MG63 (cell line): ENCODE measurements at regions not wholly inside any gene's neighbourhood (a gene's known extent, or its start where the extent isn't known, plus 50 kb on each side); places are given as distances from the start of the nearest gene placed in this dataset.

Source experiments
- DNase-seq: peaks from one replicate; pipeline ENCODE4 v3.0.0-alpha.2; 2020
- H3K27me3 ChIP-seq: fragments of 250-450 bp; sonication (Bioruptor Pico); 2 replicates; pipeline ENCODE4 v1.5.1; 2020; ENCODE audit warnings: mild to moderate bottlenecking, moderate library complexity
- H3K36me3 ChIP-seq: fragments of 250-450 bp; sonication (Bioruptor Pico); 2 replicates; pipeline ENCODE4 v1.5.1; 2020; ENCODE audit warnings: mild to moderate bottlenecking, moderate library complexity
- H3K4me3 ChIP-seq: fragments of 250-450 bp; sonication (Bioruptor Pico); 2 replicates; pipeline ENCODE4 v1.5.1; 2020; ENCODE audit warnings: mild to moderate bottlenecking, moderate library complexity
- H3K9me3 ChIP-seq: fragments of 250-450 bp; sonication (Bioruptor Pico); 2 replicates; pipeline ENCODE4 v1.5.1; 2020; ENCODE audit warnings: mild to moderate bottlenecking, moderate library complexity

GRCh38 chr1:38371505-38371844 is 324.9 kb upstream of the POU3F1 start:
- H3K36me3 ChIP-seq, result no peaks in the 10 kb centered on the region
- H3K27me3 ChIP-seq, result peaks cover 15% of the 10 kb centered on the region
- no peak overlapping the region for H3K4me3 ChIP-seq
- no peak for DNase-seq
- peaks cover 10% of the 10 kb centered on the region for H3K9me3 ChIP-seq

DNA sequence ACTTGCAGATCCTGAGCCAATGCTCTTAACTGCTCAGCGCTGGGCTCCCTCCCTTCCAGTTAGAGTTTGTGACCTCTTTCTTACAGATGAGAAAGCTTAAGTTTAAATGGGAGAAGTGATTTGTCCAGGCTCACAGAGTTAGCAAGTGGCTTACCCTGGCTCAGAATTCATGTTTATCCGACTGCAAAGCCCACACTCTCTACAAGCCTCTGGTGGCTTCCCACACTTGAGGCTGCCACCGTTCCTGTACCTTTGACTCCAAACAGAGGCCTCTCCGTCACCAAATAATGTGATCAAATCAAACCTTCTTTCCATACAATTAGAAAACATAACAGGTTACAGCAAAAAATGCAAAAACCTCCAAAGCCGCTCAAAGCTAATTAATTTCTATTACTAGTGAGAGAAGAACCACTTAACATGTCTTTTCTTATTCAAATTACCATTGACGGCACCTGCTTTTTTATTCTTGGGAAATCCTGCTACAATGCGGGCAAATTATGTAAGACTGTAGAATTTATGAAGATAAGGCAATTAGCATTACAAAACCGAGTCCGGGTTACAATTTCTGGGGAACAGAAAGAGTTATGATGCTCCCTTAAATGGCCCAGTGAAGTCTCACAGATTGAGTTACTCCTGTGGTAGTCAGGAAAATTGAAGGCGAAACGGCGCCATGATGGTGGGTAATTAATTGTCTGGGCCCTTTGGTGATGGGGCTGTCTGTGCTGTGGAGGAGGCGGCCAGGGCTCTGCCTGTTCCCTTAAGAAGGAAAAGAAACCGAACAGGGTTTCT is 324.3 kb upstream of the POU3F1 start:
- H3K4me3 ChIP-seq, result no peak overlapping the region
- no peak for DNase-seq
- peaks cover 10% of the 10 kb centered on the region for H3K9me3 ChIP-seq
- H3K36me3 ChIP-seq, result no peaks in the 10 kb centered on the region
- H3K27me3 ChIP-seq, result peaks cover 15% of the 10 kb centered on the region

GRCh38 chr1:38365242-38365641 is 318.6 kb upstream of the POU3F1 start:
- no peaks in the 10 kb centered on the region for H3K9me3 ChIP-seq
- peaks cover 12% of the 10 kb centered on the region for H3K27me3 ChIP-seq
- DNase-seq, result no peak
- H3K36me3 ChIP-seq, result no peaks in the 10 kb centered on the region
- no peak overlapping the region for H3K4me3 ChIP-seq

GRCh38 chr1:38361566-38361965 is 315.0 kb upstream of the POU3F1 start:
- Histone ChIP-seq H3K36me3 (no peaks in the 10 kb centered on the region), H3K9me3 (no peaks in the 10 kb centered on the region), H3K4me3 (no peak overlapping the region), H3K27me3 (no peaks in the 10 kb centered on the region; the same call in 1 of the 2 replicates)
- DNase-seq, result no peak

DNA sequence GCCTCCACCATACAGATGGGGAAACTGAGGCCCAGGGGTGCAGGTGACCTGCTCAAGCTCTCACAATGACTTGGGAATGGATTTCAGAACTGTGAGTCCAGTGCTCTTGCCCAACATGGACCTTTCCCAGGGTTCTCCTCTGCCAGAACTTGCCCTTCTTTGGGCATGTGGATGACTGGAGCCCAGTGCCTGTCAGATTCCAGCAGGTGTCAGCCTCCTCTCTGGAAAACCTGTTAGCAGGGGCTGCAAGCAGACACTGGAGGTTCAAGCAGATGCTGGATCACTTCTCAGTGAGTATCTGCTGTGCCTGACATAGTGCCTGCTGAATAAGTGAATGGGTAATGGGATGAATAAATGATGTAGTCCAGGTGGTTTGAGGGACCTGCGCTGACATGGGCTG is 314.2 kb upstream of the POU3F1 start:
- H3K27me3 ChIP-seq, result no peaks in the 10 kb centered on the region
- no peak for DNase-seq

GRCh38 chr1:38353956-38354355 is 307.4 kb upstream of the POU3F1 start:
- no peak for DNase-seq
- no peaks in the 10 kb centered on the region for H3K36me3 ChIP-seq
- H3K4me3 ChIP-seq, result no peak overlapping the region
- no peaks in the 10 kb centered on the region for H3K27me3 ChIP-seq
- no peaks in the 10 kb centered on the region for H3K9me3 ChIP-seq

More for the DNA sequence above, 314.2 kb upstream of the POU3F1 start:
- no peaks in the 10 kb centered on the region for H3K9me3 ChIP-seq
- no peaks in the 10 kb centered on the region for H3K36me3 ChIP-seq
- H3K4me3 ChIP-seq, result no peak overlapping the region

DNA sequence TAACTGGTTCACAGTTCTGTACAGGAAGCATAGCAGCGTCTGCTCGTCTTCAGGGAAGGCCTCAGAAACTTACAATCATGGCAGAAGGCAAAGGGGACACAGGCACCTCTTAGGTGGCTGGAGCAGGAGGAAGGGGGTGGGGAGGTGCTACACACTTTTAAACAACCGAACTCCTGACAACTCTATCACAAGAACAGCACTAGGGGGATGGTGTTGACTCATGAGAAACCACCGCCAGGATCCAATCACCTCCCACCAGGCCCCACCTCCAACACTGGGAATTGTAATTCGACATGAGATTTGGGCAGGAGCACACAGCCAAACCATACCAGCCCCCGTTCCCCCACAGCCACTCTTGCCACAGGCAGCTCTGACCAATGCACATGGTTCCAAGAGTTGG is 306.3 kb upstream of the POU3F1 start:
- DNase-seq, result no peak
- H3K36me3 ChIP-seq, result no peaks in the 10 kb centered on the region
- no peaks in the 10 kb centered on the region for H3K9me3 ChIP-seq
- no peaks in the 10 kb centered on the region for H3K27me3 ChIP-seq
- no peak overlapping the region for H3K4me3 ChIP-seq

DNA sequence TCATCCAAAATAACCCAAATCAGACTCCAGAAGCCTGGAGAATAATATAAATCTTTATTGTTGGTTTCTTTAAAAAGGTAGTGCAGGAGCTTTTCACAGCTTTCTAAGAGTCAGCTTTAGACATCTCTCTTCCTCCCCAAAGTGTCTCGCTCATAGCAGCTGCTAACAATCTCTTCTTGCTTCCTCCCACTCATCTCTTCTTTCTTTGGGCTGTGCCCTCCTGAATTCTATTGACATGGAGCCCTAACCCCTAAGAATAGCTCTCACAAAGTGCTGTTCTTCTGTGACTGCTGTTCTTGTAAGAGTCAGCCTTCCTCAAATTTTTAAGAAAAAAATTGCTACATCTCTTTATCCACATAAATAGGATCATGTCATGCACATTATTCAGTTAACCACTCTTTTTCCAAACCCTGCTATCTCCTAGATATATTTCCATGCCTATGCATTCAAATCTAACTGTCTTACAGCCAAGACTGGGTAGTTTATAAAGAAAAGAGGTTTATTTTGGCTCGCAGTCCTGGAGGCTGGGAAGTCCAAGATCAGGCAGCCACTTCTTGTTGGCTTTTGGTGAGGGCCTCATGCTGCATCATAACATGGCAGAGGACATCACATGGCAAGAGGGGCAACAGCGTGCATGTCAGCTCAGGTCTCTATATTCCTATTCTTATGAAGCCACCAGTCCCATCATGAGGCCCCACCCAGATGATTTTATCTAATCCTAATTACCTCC is 301.0 kb upstream of the POU3F1 start:
- H3K4me3 ChIP-seq, result no peak overlapping the region
- H3K36me3 ChIP-seq, result no peaks in the 10 kb centered on the region
- no peaks in the 10 kb centered on the region for H3K9me3 ChIP-seq
- H3K27me3 ChIP-seq, result no peaks in the 10 kb centered on the region
- no peak for DNase-seq

DNA sequence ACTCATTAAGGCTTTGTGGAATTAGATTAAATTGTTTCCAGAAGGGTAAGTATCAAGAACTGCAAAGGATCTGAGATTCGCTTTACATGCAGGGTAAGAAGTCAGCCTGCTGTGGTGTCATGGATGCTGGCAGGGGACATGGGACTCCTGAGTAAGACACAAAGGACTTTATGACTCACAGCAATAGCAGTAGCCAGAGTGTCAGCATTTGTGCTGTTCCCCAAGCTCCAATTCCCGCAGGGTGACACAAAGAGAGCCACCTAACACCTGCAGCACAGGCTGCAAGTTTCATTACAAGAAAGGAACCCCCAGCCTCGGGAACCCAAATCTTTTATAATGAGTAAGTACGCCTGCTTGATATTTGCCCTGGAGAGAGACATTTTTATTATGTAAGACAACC is 298.1 kb upstream of the POU3F1 start:
- Histone ChIP-seq H3K4me3 (no peak overlapping the region), H3K27me3 (no peaks in the 10 kb centered on the region), H3K36me3 (no peaks in the 10 kb centered on the region), H3K9me3 (no peaks in the 10 kb centered on the region)
- no peak for DNase-seq

GRCh38 chr1:38341694-38342093 is 295.1 kb upstream of the POU3F1 start:
- DNase-seq, result no peak
- Histone ChIP-seq H3K4me3 (no peak overlapping the region), H3K36me3 (no peaks in the 10 kb centered on the region), H3K27me3 (0 out of 2 replicates have a peak, but pooled peaks cover under 1% of the 10 kb centered on the region), H3K9me3 (no peaks in the 10 kb centered on the region)

DNA sequence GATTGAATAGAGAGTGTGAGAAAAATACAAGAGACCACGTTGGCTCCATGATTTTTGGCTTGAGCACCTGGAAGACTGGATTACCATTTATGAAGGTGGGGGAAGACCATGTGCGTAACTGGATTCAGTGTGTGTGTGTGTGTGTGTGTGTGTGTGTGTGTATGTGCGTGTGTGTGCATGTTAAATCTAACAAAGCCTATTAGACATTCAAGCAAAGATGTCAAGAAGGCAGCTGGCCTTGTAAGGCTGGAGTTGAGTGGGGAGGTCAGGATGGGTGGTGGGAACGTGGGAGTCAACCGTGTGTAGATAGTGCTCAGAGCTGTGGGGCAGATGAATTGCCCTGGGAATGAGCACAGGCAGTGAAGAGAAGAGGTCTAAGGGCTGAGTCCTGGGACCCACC is 293.8 kb upstream of the POU3F1 start:
- no peak overlapping the region for H3K4me3 ChIP-seq
- no peak for DNase-seq
- no peaks in the 10 kb centered on the region for H3K36me3 ChIP-seq
- 0 out of 2 replicates have a peak, but pooled peaks cover 4% of the 10 kb centered on the region for H3K27me3 ChIP-seq
- H3K9me3 ChIP-seq, result no peaks in the 10 kb centered on the region

DNA sequence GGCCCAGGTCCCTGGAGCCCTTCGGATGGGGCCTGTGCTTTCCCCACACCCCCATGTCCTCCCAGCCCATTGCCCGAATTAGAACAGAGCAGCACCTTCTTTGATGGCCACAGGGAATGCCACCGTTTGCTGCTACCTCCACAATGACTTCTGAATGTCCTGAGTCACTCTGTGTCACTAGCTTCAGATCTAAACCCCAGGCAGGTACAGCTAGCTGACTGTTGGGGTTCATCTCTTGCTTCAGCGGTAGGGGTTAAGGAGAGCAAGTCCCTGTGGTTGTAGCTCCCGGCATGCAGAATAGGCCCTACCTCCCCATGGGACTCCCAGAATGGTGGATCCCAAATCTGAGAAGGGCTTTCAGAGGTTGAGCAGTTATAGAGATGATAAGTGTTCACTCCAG is 291.1 kb upstream of the POU3F1 start:
- Histone ChIP-seq H3K9me3 (no peaks in the 10 kb centered on the region), H3K4me3 (no peak overlapping the region), H3K27me3 (peaks cover 5% of the 10 kb centered on the region; the same call in 1 of the 2 replicates), H3K36me3 (no peaks in the 10 kb centered on the region)
- DNase-seq, result no peak

- H3K9me3 ChIP-seq, result no peaks in the 10 kb centered on the region
- no peak for DNase-seq
- H3K27me3 ChIP-seq, result peaks cover 5% of the 10 kb centered on the region; the same call in 1 of the 2 replicates
- H3K36me3 ChIP-seq, result no peaks in the 10 kb centered on the region
- H3K4me3 ChIP-seq, result no peak overlapping the region
Measured at GRCh38 chr1:38336961-38337360, 290.4 kb upstream of the POU3F1 start.

GRCh38 chr1:38336301-38336923 is 289.8 kb upstream of the POU3F1 start:
- Histone ChIP-seq H3K4me3 (no peak overlapping the region), H3K9me3 (no peaks in the 10 kb centered on the region), H3K36me3 (no peaks in the 10 kb centered on the region), H3K27me3 (peaks cover 5% of the 10 kb centered on the region; the same call in 1 of the 2 replicates)
- DNase-seq, result no peak

GRCh38 chr1:38334930-38335592 is 288.5 kb upstream of the POU3F1 start:
- no peak overlapping the region for H3K4me3 ChIP-seq
- no peaks in the 10 kb centered on the region for H3K36me3 ChIP-seq
- H3K27me3 ChIP-seq, result peaks cover 5% of the 10 kb centered on the region; the same call in 1 of the 2 replicates
- DNase-seq, result no peak
- H3K9me3 ChIP-seq, result no peaks in the 10 kb centered on the region

DNA sequence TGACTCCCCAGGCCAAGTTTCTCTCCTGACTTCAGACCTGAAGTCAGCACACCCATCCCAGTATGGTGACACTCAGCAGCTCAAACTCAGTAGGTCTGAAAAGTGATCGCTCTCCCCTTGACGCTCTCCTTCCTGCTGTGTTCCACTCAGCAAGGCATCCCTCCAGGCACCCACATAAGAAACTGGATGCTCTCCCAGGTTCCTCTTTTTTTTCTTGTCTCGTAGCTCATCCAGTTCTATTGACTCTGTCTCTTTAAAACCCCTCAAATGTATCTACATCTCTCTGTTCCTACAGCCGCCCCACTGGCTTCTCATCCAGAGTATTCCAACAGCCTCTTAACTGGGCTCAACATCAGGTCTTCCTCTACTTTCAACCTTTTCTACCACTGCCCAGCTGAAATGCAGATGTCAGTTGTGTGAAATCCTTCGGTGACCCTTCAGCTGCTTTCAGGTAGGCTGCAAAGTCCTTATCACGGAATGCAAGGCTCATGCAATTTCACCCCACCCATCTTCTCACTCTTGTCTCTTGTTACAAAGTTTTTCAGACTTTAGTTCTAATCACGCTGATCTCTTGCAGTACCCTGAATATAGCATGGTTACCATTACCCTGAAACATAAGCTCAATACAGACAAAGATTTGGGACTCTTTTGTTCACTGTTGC is 286.2 kb upstream of the POU3F1 start:
- H3K4me3 ChIP-seq, result no peak overlapping the region
- DNase-seq, result no peak
- H3K36me3 ChIP-seq, result no peaks in the 10 kb centered on the region

More for the DNA sequence above, 286.2 kb upstream of the POU3F1 start:
- Histone ChIP-seq H3K27me3 (peaks cover 5% of the 10 kb centered on the region; the same call in 1 of the 2 replicates), H3K9me3 (no peaks in the 10 kb centered on the region)
